WTC11 (cell line): ENCODE measurements at regions not wholly inside any gene's neighbourhood (a gene's known extent, or its start where the extent isn't known, plus 50 kb on each side); places are given as distances from the start of the nearest gene placed in this dataset.

Experiments used
- ATF2 ChIP-seq: sonication (generic); formaldehyde crosslinking; IDR thresholded peaks from 2 replicates; pipeline ENCODE4 v1.8.1; 2022; ENCODE audit warnings: low read depth, missing genetic modification reagents, borderline replicate concordance
- CREB1 ChIP-seq: sonication (generic); formaldehyde crosslinking; IDR thresholded peaks from 2 replicates; pipeline ENCODE4 v1.8.0; 2023; ENCODE audit warnings: mild to moderate bottlenecking, missing genetic modification reagents
- CTCF ChIP-seq: fragments of 200-600 bp; IDR thresholded peaks from 2 replicates; pipeline ENCODE4 v1.8.0; 2022; ENCODE audit warnings: antibody characterized with exemption
- FOXJ3 ChIP-seq: sonication (generic); formaldehyde crosslinking; IDR thresholded peaks from 2 replicates; pipeline ENCODE4 v1.9.0; 2021; ENCODE audit warnings: missing genetic modification reagents, mild to moderate bottlenecking, borderline replicate concordance
- SP1 ChIP-seq: sonication (generic); formaldehyde crosslinking; conservative IDR thresholded peaks from 2 replicates; pipeline ENCODE4 v1.8.1; 2022; ENCODE audit warnings: missing genetic modification reagents
- ZNF121 ChIP-seq: sonication (generic); formaldehyde crosslinking; IDR thresholded peaks from 2 replicates; pipeline ENCODE4 v1.8.0; 2023; ENCODE audit warnings: missing genetic modification reagents
- ZNF232 ChIP-seq: sonication (generic); formaldehyde crosslinking; IDR thresholded peaks from 2 replicates; pipeline ENCODE4 v1.8.0; 2022; ENCODE audit warnings: mild to moderate bottlenecking, missing genetic modification reagents
- ZNF263 ChIP-seq: sonication (generic); formaldehyde crosslinking; IDR thresholded peaks from 2 replicates; pipeline ENCODE4 v1.8.1; 2022; ENCODE audit warnings: low read depth, mild to moderate bottlenecking, moderate library complexity, missing genetic modification reagents
- TF ChIP-seq, protein P1 (sequence below): sonication (generic); formaldehyde crosslinking; IDR thresholded peaks from 2 replicates; pipeline ENCODE4 v1.8.1; 2023; ENCODE audit warnings: mild to moderate bottlenecking, missing genetic modification reagents, moderate library complexity
- TF ChIP-seq, protein P2 (sequence below): sonication (generic); formaldehyde crosslinking; IDR thresholded peaks from 2 replicates; pipeline ENCODE4 v1.8.1; 2023; ENCODE audit warnings: mild to moderate bottlenecking, moderate library complexity, missing genetic modification reagents
- TF ChIP-seq, protein P3 (sequence below): sonication (generic); formaldehyde crosslinking; IDR thresholded peaks from 2 replicates; pipeline ENCODE4 v1.8.0; 2022; ENCODE audit warnings: mild to moderate bottlenecking, missing genetic modification reagents
- TF ChIP-seq, protein P4 (sequence below): sonication (generic); formaldehyde crosslinking; IDR thresholded peaks from 2 replicates; pipeline ENCODE4 v1.8.0; 2022; ENCODE audit warnings: missing genetic modification reagents
- TF ChIP-seq, protein P5 (sequence below): sonication (generic); formaldehyde crosslinking; IDR thresholded peaks from 2 replicates; pipeline ENCODE4 v1.8.0; 2022; ENCODE audit warnings: mild to moderate bottlenecking, missing genetic modification reagents

- TF ChIP-seq SP1 (CRISPR knock-in tag) (no peak), CTCF (no peak), ZNF232 (CRISPR knock-in tag) (no peak), ZNF121 (no peak), CREB1 (CRISPR knock-in tag) (no peak), ZNF263 (CRISPR knock-in tag) (no peak), FOXJ3 (CRISPR knock-in tag) (no peak), ATF2 (CRISPR knock-in tag) (no peak)
- TF ChIP-seq, protein P1, sequence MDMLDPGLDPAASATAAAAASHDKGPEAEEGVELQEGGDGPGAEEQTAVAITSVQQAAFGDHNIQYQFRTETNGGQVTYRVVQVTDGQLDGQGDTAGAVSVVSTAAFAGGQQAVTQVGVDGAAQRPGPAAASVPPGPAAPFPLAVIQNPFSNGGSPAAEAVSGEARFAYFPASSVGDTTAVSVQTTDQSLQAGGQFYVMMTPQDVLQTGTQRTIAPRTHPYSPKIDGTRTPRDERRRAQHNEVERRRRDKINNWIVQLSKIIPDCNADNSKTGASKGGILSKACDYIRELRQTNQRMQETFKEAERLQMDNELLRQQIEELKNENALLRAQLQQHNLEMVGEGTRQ (CRISPR knock-in tag): no peak
- TF ChIP-seq, protein P2, sequence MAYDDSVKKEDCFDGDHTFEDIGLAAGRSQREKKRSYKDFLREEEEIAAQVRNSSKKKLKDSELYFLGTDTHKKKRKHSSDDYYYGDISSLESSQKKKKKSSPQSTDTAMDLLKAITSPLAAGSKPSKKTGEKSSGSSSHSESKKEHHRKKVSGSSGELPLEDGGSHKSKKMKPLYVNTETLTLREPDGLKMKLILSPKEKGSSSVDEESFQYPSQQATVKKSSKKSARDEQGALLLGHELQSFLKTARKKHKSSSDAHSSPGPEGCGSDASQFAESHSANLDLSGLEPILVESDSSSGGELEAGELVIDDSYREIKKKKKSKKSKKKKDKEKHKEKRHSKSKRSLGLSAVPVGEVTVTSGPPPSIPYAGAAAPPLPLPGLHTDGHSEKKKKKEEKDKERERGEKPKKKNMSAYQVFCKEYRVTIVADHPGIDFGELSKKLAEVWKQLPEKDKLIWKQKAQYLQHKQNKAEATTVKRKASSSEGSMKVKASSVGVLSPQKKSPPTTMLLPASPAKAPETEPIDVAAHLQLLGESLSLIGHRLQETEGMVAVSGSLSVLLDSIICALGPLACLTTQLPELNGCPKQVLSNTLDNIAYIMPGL: no peak
- TF ChIP-seq, protein P3, sequence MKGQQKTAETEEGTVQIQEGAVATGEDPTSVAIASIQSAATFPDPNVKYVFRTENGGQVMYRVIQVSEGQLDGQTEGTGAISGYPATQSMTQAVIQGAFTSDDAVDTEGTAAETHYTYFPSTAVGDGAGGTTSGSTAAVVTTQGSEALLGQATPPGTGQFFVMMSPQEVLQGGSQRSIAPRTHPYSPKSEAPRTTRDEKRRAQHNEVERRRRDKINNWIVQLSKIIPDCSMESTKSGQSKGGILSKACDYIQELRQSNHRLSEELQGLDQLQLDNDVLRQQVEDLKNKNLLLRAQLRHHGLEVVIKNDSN (CRISPR knock-in tag): no peak
- TF ChIP-seq, protein P4, sequence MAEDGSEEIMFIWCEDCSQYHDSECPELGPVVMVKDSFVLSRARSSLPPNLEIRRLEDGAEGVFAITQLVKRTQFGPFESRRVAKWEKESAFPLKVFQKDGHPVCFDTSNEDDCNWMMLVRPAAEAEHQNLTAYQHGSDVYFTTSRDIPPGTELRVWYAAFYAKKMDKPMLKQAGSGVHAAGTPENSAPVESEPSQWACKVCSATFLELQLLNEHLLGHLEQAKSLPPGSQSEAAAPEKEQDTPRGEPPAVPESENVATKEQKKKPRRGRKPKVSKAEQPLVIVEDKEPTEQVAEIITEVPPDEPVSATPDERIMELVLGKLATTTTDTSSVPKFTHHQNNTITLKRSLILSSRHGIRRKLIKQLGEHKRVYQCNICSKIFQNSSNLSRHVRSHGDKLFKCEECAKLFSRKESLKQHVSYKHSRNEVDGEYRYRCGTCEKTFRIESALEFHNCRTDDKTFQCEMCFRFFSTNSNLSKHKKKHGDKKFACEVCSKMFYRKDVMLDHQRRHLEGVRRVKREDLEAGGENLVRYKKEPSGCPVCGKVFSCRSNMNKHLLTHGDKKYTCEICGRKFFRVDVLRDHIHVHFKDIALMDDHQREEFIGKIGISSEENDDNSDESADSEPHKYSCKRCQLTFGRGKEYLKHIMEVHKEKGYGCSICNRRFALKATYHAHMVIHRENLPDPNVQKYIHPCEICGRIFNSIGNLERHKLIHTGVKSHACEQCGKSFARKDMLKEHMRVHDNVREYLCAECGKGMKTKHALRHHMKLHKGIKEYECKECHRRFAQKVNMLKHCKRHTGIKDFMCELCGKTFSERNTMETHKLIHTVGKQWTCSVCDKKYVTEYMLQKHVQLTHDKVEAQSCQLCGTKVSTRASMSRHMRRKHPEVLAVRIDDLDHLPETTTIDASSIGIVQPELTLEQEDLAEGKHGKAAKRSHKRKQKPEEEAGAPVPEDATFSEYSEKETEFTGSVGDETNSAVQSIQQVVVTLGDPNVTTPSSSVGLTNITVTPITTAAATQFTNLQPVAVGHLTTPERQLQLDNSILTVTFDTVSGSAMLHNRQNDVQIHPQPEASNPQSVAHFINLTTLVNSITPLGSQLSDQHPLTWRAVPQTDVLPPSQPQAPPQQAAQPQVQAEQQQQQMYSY (CRISPR knock-in tag): no peak
- TF ChIP-seq, protein P5, sequence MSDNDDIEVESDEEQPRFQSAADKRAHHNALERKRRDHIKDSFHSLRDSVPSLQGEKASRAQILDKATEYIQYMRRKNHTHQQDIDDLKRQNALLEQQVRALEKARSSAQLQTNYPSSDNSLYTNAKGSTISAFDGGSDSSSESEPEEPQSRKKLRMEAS (CRISPR knock-in tag): no peak
Observed at GRCh38 chr20:16978497-16978896, 230.3 kb downstream of the OTOR start.
